ENCODE measurements at regions not wholly inside any gene's neighbourhood (a gene's known extent, or its start where the extent isn't known, plus 50 kb on each side); places are given as distances from the start of the nearest gene placed in this dataset.

DNA sequence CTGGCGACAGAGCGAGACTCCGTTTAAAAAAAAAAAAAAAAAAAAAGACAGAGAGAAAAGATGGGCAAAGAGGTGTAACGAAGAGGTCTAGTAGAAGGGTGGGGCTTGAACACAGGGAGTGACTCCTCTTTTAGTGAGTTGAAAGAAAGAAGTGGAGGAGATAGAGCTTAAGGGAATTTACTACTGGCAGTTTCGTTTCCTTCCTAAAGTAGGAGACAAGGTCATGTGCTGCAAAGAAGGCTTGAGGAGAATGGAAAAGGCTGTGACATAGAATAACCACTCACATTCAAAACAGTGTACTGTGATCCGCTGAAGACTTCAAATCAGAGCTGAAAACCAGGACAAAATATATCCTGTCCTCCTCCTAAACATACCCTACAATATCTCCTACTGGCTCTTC, 63.8 kb upstream of the EIF2S2 start:
- Mint-ChIP-seq H3K4me1 (no peaks in the 10 kb centered on the region), H3K27ac (no peak overlapping the region), H3K4me3 (no peak overlapping the region), H3K27me3 (ENCODE audit: insufficient read depth, low read depth, poor library complexity) (no peaks in the 10 kb centered on the region), H3K9me3 (no peaks in the 10 kb centered on the region), H3K36me3 (ENCODE audit: low read depth) (no peaks in the 10 kb centered on the region)
- no peaks in the 10 kb centered on the region for H3F3A ChIP-seq (replicated peaks; ENCODE audit: low read depth)
- no peak for DNase-seq (ENCODE audit: low spot score)
- H3K4me1 ChIP-seq (ENCODE audit: insufficient read depth) = no peaks in the 10 kb centered on the region
- no peaks in the 10 kb centered on the region for H3K36me3 ChIP-seq (ENCODE audit: insufficient read depth)
- no peaks in the 10 kb centered on the region for H3K79me2 ChIP-seq (replicated peaks; ENCODE audit: insufficient read depth)
- H3K27ac ChIP-seq (ENCODE audit: low read depth) = no peak overlapping the region
- H2AFZ ChIP-seq = peak overlapping the region; percentile 90
- TF ChIP-seq POLR2AphosphoS5 (IDR thresholded peaks at IDR 0.05; ENCODE audit: low read depth) (no peak), EZH2 (IDR thresholded peaks at IDR 0.05; ENCODE audit: low read depth, unreplicated experiment) (no peak)
- TF ChIP-seq, protein P1, sequence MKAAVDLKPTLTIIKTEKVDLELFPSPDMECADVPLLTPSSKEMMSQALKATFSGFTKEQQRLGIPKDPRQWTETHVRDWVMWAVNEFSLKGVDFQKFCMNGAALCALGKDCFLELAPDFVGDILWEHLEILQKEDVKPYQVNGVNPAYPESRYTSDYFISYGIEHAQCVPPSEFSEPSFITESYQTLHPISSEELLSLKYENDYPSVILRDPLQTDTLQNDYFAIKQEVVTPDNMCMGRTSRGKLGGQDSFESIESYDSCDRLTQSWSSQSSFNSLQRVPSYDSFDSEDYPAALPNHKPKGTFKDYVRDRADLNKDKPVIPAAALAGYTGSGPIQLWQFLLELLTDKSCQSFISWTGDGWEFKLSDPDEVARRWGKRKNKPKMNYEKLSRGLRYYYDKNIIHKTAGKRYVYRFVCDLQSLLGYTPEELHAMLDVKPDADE (IDR thresholded peaks at IDR 0.05) = no peak
- TF ChIP-seq, protein P2, sequence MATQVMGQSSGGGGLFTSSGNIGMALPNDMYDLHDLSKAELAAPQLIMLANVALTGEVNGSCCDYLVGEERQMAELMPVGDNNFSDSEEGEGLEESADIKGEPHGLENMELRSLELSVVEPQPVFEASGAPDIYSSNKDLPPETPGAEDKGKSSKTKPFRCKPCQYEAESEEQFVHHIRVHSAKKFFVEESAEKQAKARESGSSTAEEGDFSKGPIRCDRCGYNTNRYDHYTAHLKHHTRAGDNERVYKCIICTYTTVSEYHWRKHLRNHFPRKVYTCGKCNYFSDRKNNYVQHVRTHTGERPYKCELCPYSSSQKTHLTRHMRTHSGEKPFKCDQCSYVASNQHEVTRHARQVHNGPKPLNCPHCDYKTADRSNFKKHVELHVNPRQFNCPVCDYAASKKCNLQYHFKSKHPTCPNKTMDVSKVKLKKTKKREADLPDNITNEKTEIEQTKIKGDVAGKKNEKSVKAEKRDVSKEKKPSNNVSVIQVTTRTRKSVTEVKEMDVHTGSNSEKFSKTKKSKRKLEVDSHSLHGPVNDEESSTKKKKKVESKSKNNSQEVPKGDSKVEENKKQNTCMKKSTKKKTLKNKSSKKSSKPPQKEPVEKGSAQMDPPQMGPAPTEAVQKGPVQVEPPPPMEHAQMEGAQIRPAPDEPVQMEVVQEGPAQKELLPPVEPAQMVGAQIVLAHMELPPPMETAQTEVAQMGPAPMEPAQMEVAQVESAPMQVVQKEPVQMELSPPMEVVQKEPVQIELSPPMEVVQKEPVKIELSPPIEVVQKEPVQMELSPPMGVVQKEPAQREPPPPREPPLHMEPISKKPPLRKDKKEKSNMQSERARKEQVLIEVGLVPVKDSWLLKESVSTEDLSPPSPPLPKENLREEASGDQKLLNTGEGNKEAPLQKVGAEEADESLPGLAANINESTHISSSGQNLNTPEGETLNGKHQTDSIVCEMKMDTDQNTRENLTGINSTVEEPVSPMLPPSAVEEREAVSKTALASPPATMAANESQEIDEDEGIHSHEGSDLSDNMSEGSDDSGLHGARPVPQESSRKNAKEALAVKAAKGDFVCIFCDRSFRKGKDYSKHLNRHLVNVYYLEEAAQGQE (IDR thresholded peaks at IDR 0.05; ENCODE audit: unreplicated experiment) = no peak
- ATAC-seq = no peak
- H3K4me2 ChIP-seq = no peak overlapping the region
- no peak overlapping the region for H3K4me3 ChIP-seq
- no peaks in the 10 kb centered on the region for H3K9me2 ChIP-seq (ENCODE audit: insufficient read depth)
- H4K20me1 ChIP-seq (replicated peaks; ENCODE audit: insufficient read depth) = no peaks in the 10 kb centered on the region
- no peaks in the 10 kb centered on the region for H3K27me3 ChIP-seq (ENCODE audit: insufficient read depth)

DNA sequence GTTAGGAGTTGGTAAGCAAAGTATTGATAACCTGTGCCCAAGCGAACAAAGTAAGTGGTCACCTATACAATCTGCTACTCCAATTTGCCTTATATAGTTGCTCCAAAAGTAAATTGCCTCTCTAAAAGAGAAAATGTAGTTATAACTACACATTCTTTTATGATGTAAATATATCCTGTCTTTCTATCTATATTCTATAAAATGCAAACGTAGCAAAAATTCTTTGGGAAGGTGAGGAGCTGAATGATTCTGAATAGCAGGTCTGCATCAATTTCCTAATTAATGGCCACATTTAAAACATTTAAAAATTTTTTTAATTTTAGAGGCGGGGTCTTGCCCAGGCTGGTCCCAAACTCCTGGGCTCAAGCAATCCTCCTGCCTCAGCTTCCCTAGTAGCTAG, 64.2 kb upstream of the ASIP start:
- no peak for DNase-seq (ENCODE audit: low spot score)
- no peaks in the 10 kb centered on the region for H3K27me3 ChIP-seq (ENCODE audit: insufficient read depth)
- H3K79me2 ChIP-seq (replicated peaks; ENCODE audit: insufficient read depth) = no peaks in the 10 kb centered on the region
- H3K4me3 ChIP-seq = no peak overlapping the region
- no peak overlapping the region for H3K4me2 ChIP-seq
- no peaks in the 10 kb centered on the region for H3K36me3 Mint-ChIP-seq (ENCODE audit: low read depth)
- H4K20me1 ChIP-seq (replicated peaks; ENCODE audit: insufficient read depth) = no peaks in the 10 kb centered on the region
- no peaks in the 10 kb centered on the region for H3K4me1 ChIP-seq (ENCODE audit: insufficient read depth)
- no peaks in the 10 kb centered on the region for H3K9me2 ChIP-seq (ENCODE audit: insufficient read depth)
- no peak overlapping the region for H2AFZ ChIP-seq
- H3K27ac ChIP-seq (ENCODE audit: low read depth) = no peak overlapping the region
- no peak overlapping the region for H3K4me3 Mint-ChIP-seq
- H3K36me3 ChIP-seq (ENCODE audit: insufficient read depth) = no peaks in the 10 kb centered on the region
- H3K27me3 Mint-ChIP-seq (ENCODE audit: insufficient read depth, low read depth, poor library complexity) = no peaks in the 10 kb centered on the region
- no peak overlapping the region for H3K27ac Mint-ChIP-seq
- peaks cover 8% of the 10 kb centered on the region for H3K4me1 Mint-ChIP-seq
- ATAC-seq = no peak
- H3K9me3 Mint-ChIP-seq = no peaks in the 10 kb centered on the region
- H3F3A ChIP-seq (replicated peaks; ENCODE audit: low read depth) = no peaks in the 10 kb centered on the region
- no peak for TF ChIP-seq NANOG (IDR thresholded peaks at IDR 0.05; ENCODE audit: borderline replicate concordance)
- TF ChIP-seq CREB1 (CRISPR knock-in tag; IDR thresholded peaks at IDR 0.05; ENCODE audit: low read depth) = no peak
- TF ChIP-seq POLR2AphosphoS5 (IDR thresholded peaks at IDR 0.05; ENCODE audit: low read depth) = no peak
- TF ChIP-seq, protein P1 (IDR thresholded peaks at IDR 0.05) = no peak
- TF ChIP-seq STAT1 (IDR thresholded peaks at IDR 0.05; ENCODE audit: unreplicated experiment) = no peak
- TF ChIP-seq, protein P3, sequence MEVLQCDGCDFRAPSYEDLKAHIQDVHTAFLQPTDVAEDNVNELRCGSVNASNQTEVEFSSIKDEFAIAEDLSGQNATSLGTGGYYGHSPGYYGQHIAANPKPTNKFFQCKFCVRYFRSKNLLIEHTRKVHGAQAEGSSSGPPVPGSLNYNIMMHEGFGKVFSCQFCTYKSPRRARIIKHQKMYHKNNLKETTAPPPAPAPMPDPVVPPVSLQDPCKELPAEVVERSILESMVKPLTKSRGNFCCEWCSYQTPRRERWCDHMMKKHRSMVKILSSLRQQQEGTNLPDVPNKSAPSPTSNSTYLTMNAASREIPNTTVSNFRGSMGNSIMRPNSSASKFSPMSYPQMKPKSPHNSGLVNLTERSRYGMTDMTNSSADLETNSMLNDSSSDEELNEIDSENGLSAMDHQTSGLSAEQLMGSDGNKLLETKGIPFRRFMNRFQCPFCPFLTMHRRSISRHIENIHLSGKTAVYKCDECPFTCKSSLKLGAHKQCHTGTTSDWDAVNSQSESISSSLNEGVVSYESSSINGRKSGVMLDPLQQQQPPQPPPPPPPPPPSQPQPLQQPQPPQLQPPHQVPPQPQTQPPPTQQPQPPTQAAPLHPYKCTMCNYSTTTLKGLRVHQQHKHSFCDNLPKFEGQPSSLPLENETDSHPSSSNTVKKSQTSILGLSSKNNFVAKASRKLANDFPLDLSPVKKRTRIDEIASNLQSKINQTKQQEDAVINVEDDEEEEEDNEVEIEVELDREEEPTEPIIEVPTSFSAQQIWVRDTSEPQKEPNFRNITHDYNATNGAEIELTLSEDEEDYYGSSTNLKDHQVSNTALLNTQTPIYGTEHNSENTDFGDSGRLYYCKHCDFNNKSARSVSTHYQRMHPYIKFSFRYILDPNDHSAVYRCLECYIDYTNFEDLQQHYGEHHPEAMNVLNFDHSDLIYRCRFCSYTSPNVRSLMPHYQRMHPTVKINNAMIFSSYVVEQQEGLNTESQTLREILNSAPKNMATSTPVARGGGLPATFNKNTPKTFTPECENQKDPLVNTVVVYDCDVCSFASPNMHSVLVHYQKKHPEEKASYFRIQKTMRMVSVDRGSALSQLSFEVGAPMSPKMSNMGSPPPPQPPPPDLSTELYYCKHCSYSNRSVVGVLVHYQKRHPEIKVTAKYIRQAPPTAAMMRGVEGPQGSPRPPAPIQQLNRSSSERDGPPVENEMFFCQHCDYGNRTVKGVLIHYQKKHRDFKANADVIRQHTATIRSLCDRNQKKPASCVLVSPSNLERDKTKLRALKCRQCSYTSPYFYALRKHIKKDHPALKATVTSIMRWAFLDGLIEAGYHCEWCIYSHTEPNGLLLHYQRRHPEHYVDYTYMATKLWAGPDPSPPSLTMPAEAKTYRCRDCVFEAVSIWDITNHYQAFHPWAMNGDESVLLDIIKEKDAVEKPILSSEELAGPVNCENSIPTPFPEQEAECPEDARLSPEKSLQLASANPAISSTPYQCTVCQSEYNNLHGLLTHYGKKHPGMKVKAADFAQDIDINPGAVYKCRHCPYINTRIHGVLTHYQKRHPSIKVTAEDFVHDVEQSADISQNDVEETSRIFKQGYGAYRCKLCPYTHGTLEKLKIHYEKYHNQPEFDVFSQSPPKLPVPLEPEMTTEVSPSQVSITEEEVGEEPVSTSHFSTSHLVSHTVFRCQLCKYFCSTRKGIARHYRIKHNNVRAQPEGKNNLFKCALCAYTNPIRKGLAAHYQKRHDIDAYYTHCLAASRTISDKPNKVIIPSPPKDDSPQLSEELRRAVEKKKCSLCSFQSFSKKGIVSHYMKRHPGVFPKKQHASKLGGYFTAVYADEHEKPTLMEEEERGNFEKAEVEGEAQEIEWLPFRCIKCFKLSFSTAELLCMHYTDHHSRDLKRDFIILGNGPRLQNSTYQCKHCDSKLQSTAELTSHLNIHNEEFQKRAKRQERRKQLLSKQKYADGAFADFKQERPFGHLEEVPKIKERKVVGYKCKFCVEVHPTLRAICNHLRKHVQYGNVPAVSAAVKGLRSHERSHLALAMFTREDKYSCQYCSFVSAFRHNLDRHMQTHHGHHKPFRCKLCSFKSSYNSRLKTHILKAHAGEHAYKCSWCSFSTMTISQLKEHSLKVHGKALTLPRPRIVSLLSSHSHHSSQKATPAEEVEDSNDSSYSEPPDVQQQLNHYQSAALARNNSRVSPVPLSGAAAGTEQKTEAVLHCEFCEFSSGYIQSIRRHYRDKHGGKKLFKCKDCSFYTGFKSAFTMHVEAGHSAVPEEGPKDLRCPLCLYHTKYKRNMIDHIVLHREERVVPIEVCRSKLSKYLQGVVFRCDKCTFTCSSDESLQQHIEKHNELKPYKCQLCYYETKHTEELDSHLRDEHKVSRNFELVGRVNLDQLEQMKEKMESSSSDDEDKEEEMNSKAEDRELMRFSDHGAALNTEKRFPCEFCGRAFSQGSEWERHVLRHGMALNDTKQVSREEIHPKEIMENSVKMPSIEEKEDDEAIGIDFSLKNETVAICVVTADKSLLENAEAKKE (CRISPR knock-in tag; IDR thresholded peaks at IDR 0.05) = no peak
